Fibroblast of skin of scalp (primary cell): ENCODE measurements at regions not wholly inside any gene's neighbourhood (a gene's known extent, or its start where the extent isn't known, plus 50 kb on each side); places are given as distances from the start of the nearest gene placed in this dataset.
"Not testable (repeated sequence)": the region's sequence is repeated elsewhere in the genome, so short reads cannot be mapped to it uniquely, and the experiment has no call there.

Experiments used
- DNase-seq: peaks from one replicate; pipeline ENCODE4 v3.0.0-alpha.2; 2013

DNA sequence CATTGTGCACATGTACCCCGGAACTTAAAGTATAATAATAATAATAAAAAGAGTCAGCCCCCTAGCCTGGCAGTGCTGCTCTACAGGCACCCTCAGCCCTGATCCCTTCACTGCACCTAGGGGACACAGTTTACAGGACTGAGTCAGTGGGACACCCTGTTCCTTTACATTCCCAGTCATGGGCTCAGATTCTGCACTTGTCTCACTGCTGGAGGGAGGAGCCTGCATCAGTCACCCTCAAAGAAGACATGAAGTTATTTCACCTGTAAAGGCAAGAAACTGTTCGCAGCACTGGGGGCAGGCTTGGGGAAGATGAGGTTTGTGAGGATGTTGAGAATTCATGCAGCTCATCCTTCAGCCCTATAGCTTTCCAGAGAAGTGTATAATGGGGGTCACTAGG, 50.7 kb upstream of the VPREB1 start:
- no peak for DNase-seq

DNA sequence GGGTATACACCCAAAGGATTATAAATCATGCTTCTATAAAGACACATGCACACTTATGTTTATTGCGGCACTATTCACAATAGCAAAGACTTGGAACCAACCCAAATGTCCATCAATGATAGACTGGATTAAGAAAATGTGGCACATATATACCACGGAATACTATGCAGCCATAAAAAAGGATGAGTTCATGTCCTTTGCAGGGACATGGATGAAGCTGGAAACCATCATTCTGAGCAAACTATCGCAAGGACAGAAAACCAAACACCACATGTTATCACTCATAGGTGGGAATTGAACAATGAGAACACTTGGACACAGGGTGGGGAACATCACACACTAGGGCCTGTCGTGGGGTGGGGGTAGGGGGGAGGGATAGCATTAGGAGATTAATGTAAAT, 51.1 kb upstream of the VPREB1 start:
- not testable (repeated sequence) for DNase-seq

- DNase-seq, result not testable (repeated sequence)
These were observed 51.6 kb upstream of the VPREB1 start for GRCh38 chr22:22193006-22193405.

- DNase-seq, result not testable (repeated sequence)
These were observed 54.8 kb upstream of the VPREB1 start for GRCh38 chr22:22189796-22190195.

DNA sequence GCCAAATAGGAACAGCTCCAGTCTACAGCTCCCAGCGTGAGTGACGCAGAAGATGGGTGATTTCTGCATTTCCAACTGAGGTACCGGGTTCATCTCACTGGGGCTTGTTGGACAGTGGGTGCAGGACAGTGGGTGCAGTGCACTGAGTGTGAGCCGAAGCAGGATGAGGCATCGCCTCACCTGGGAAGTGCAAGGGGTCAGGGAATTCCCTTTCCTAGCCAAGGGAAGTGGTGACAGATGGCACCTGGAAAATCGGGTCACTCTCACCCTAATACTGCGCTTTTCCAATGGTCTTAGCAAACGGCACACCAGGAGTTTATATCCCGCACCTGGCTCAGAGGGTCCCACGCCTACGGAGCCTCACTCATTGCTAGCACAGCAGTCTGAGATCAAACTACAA, 56.7 kb upstream of the VPREB1 start:
- DNase-seq, result not testable (repeated sequence)

DNA sequence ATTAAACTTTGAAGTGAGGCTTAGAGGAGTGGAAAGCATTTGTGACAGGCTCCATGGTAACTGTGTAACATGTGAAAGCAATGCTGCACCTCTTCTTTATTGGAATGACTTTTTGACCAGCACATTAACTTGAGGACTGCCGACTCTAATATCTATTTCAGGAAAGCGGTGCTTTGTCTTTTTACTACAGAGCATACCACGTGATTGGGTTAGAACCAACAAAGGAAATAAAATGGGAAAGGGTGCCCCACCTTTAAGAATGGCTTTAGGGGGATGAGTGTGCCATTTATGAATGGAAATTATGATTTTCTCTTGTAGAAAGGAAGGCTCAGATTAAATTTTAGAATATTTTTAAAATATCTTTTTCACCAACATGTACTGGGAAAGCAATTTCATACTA, 57.3 kb upstream of the VPREB1 start:
- DNase-seq, result no peak

- DNase-seq, result no peak
These were observed 58.6 kb upstream of the VPREB1 start for GRCh38 chr22:22185844-22186499.

GRCh38 chr22:22185217-22185616, 59.4 kb upstream of the VPREB1 start:
- DNase-seq, result no peak

- DNase-seq, result no peak
These were observed 60.2 kb upstream of the VPREB1 start for GRCh38 chr22:22184277-22184807.

- DNase-seq, result no peak
These were observed 61.7 kb upstream of the VPREB1 start for GRCh38 chr22:22182990-22183264.

GRCh38 chr22:22182218-22182989, 62.2 kb upstream of the VPREB1 start:
- no peak for DNase-seq

- DNase-seq, result no peak
These were observed 63.2 kb upstream of the VPREB1 start for GRCh38 chr22:22181341-22181850.

- DNase-seq, result no peak
These were observed 63.8 kb upstream of the VPREB1 start for GRCh38 chr22:22180738-22181285.

DNA sequence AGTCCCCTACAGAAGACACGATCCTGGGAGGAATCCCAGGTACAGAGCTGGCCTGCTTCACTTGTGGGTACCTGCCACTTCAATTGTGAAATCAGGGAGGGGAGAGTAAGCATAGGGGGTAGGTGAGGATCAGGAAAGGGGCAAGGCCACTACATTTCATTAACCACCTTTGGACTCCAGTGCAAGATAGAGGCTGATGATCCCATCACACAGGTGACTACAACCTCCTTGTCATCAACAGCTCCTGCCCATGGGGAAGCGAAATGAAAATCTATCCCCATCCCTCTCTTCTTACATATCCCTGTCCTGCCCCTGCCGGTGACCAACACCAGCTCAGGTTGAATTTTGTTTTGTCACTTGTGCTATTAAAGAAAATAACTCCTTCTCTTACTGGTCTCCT, 64.7 kb upstream of the VPREB1 start:
- DNase-seq, result no peak

DNA sequence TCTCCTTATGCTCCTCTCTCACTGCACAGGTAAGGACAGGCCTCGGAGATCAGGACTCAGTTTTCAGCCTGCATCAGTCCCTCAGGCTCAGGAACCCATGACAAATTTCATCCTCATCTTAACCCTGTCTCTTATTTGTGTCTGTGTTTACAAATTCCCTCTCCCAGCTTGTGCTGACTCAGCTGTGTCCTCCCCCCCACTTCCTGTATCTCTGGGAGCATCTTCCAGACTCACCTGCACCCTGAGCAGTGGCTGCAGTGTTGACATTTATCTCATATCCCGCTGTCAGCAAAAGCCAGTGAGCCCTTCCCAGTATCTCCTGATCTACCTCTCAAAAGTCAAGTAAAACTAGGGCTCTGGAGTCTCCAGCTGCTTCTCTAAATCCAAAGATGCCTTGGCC, 65.6 kb upstream of the VPREB1 start:
- DNase-seq, result no peak

GRCh38 chr22:22178355-22178965, 66.1 kb upstream of the VPREB1 start:
- DNase-seq, result no peak

GRCh38 chr22:22176929-22177616, 67.5 kb upstream of the VPREB1 start:
- DNase-seq, result no peak

DNA sequence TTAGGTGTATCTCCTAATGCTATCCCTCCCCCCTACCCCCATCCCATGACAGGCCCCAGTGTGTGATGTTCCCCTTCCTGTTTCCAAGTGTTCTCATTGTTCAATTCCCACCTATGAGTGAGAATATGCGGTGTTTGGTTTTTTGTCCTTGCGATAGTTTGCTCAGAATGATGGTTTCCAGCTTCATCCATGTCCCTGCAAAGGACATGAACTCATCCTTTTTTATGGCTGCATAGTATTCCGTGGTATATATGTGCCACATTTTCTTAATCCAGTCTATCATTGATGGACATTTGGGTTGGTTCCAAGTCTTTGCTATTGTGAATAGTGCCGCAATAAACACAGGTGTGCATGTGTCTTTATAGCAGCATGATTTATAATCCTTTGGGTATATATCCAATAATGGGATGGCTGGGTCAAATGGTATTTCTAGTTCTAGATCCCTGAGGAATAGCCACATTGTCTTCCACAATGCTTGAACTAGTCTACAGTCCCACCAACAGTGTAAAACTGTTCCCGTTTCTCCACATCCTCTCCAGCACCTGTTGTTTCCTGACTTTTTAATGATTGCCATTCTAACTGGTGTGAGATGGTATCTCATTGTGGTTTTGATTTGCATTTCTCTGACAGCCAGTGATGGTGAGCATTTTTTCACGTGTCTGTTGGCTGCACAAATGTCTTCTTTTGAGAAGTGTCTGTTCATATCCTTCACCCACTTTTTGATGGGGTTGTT, 71.5 kb upstream of the VPREB1 start:
- DNase-seq, result not testable (repeated sequence)

- DNase-seq, result peak; percentile 5
These were observed 73.0 kb upstream of the VPREB1 start for GRCh38 chr22:22171357-22172218.

GRCh38 chr22:22169923-22170322, 74.7 kb upstream of the VPREB1 start:
- no peak for DNase-seq
